Nephron progenitor cell (in vitro differentiated cells): ENCODE measurements at regions not wholly inside any gene's neighbourhood (a gene's known extent, or its start where the extent isn't known, plus 50 kb on each side); places are given as distances from the start of the nearest gene placed in this dataset.

Experiments used
- DNase-seq: peaks from one replicate; pipeline ENCODE4 v3.0.0; 2021
- H3K27ac Mint-ChIP-seq: 2 replicates; pipeline ENCODE4 v1.8.0; 2021; ENCODE audit warnings: mild to moderate bottlenecking, moderate library complexity, mixed read lengths
- H3K27me3 Mint-ChIP-seq: 2 replicates; pipeline ENCODE4 v1.8.0; 2021; ENCODE audit warnings: mild to moderate bottlenecking, low read depth, mixed read lengths; ENCODE audit not compliant: poor library complexity
- H3K36me3 Mint-ChIP-seq: 2 replicates; pipeline ENCODE4 v1.8.0; 2021; ENCODE audit warnings: low read depth, mixed read lengths
- H3K4me1 Mint-ChIP-seq: 2 replicates; pipeline ENCODE4 v1.8.0; 2021; ENCODE audit warnings: mixed read lengths
- H3K4me3 Mint-ChIP-seq: 2 replicates; pipeline ENCODE4 v1.8.0; 2021; ENCODE audit warnings: mild to moderate bottlenecking, moderate library complexity, mixed read lengths
- H3K9me3 Mint-ChIP-seq: 2 replicates; pipeline ENCODE4 v1.8.0; 2021; ENCODE audit warnings: mild to moderate bottlenecking, moderate library complexity, mixed read lengths
- TF ChIP-seq, protein P1 (sequence below): fragments of 200-600 bp; sonication (generic); IDR thresholded peaks from 2 replicates; pipeline ENCODE4 v1.5.0; 2021; ENCODE audit warnings: antibody characterized with exemption

- TF ChIP-seq, protein P1, sequence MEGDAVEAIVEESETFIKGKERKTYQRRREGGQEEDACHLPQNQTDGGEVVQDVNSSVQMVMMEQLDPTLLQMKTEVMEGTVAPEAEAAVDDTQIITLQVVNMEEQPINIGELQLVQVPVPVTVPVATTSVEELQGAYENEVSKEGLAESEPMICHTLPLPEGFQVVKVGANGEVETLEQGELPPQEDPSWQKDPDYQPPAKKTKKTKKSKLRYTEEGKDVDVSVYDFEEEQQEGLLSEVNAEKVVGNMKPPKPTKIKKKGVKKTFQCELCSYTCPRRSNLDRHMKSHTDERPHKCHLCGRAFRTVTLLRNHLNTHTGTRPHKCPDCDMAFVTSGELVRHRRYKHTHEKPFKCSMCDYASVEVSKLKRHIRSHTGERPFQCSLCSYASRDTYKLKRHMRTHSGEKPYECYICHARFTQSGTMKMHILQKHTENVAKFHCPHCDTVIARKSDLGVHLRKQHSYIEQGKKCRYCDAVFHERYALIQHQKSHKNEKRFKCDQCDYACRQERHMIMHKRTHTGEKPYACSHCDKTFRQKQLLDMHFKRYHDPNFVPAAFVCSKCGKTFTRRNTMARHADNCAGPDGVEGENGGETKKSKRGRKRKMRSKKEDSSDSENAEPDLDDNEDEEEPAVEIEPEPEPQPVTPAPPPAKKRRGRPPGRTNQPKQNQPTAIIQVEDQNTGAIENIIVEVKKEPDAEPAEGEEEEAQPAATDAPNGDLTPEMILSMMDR = no peak
- DNase-seq = peak; percentile 12
- H3K4me3 Mint-ChIP-seq = no peak overlapping the region
- H3K36me3 Mint-ChIP-seq = no peaks in the 10 kb centered on the region
- H3K4me1 Mint-ChIP-seq = peaks cover 14% of the 10 kb centered on the region
- no peak overlapping the region for H3K27ac Mint-ChIP-seq
- H3K27me3 Mint-ChIP-seq = no peaks in the 10 kb centered on the region
- H3K9me3 Mint-ChIP-seq = no peaks in the 10 kb centered on the region
Measured at GRCh38 chr3:76646921-76647562, 392.9 kb upstream of the ROBO2 start.

DNA sequence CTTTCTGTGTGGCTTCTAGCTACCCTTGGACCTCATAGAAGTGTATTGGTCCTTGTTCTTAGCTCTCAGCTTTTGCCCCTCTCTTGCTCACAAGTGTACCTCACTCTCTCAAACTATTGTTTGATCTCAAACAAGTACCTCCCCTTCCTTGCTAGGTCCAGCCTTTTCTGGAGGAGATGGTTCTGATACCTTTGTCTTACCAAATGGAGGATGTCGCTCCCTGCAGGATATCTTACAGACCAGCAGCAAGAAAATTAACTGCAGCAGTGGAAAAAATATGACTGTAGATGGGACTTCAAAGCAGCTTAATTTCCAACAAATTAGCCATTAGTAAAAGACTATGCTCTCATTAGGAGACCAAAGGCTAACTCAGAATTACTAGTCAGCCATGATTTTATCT, 388.1 kb upstream of the ROBO2 start:
- Mint-ChIP-seq H3K27ac (no peak overlapping the region), H3K27me3 (no peaks in the 10 kb centered on the region)
- TF ChIP-seq, protein P1 = no peak

DNA sequence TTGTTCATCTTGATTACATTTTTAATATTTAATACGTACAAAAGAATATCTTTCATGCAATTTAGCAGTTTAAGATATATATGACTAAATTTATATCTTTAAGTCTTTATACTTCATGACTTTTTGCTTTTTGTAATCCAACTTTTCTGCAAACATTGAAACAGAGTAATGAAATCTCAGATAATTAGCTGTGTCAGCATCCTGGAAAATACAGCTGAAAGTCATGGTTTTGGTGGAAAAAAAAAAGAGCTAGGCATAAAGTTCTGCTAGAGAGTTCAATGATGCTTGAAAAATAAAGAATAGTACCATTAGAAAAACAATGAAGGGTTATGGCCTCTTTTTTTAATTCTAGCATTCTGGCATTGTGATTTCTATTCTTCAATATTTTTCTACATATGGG, 387.4 kb upstream of the ROBO2 start:
- Mint-ChIP-seq H3K4me3 (no peak overlapping the region), H3K4me1 (no peaks in the 10 kb centered on the region), H3K36me3 (no peaks in the 10 kb centered on the region), H3K27ac (no peak overlapping the region), H3K9me3 (no peaks in the 10 kb centered on the region), H3K27me3 (no peaks in the 10 kb centered on the region)
- DNase-seq = no peak
- TF ChIP-seq, protein P1 = no peak

More for the DNA sequence above, 388.1 kb upstream of the ROBO2 start:
- H3K4me1 Mint-ChIP-seq = no peaks in the 10 kb centered on the region
- H3K4me3 Mint-ChIP-seq = no peak overlapping the region
- no peak for DNase-seq
- no peaks in the 10 kb centered on the region for H3K9me3 Mint-ChIP-seq
- no peaks in the 10 kb centered on the region for H3K36me3 Mint-ChIP-seq

DNA sequence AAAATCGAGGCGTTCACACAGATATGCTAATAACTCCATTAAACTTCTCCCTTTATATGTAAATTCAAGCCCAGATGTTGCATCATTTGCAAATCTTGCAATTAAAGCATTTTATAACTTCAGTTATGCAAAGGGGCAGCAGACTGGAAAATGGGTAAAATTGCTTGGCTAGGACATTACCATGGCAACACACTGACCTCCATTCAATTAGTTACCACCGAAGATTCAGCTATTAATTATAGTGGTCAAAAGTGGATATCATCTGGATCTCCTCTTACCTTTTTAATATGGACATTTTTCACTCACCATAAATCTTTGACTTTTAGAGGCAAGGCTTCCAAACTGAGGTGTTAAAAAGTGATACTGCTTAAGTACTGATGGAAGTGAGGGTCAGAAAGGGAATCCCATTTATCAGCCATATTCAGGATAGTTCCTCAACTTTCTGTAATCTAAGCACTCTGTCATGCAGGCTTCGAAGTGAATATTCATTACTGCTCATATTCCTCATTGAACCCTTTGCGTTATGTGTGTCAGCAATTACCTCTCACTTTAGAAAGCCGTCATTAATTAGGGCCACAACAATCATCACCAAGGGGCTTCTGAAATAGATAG, 386.2 kb upstream of the ROBO2 start:
- no peak for DNase-seq
- Mint-ChIP-seq H3K4me1 (no peaks in the 10 kb centered on the region), H3K9me3 (no peaks in the 10 kb centered on the region), H3K27me3 (no peaks in the 10 kb centered on the region), H3K4me3 (no peak overlapping the region), H3K27ac (no peak overlapping the region), H3K36me3 (no peaks in the 10 kb centered on the region)
- TF ChIP-seq, protein P1 = no peak

DNA sequence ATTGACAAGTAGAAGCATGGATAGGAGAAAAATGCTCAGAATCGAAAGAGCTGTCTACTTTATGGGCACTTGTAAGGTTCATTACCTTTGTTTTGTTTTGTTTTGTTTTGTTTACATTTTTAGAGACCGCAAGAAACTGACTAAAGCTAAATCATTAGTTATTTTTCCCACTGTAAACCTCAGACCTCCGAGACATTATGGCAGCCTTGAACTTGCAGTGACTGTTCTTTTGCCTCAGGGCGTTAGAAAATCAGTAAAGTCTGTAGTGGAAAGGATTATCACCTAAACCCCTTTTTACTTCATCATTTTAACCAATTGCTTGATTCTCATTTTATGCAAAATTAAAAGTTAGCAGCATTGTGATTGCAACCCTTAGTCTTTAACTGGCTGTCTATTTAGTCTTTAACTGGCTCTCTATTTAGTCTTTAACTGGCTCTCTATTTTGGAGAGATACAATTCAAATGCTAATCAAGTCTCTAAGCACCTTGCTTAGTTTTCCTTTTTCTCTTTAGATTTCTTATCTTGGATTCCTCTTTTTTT, 383.3 kb upstream of the ROBO2 start:
- H3K36me3 Mint-ChIP-seq = no peaks in the 10 kb centered on the region
- H3K9me3 Mint-ChIP-seq = no peaks in the 10 kb centered on the region
- no peak for DNase-seq
- no peaks in the 10 kb centered on the region for H3K27me3 Mint-ChIP-seq
- no peaks in the 10 kb centered on the region for H3K4me1 Mint-ChIP-seq
- peak overlapping the region; percentile 26 for H3K27ac Mint-ChIP-seq
- TF ChIP-seq, protein P1 = no peak
- no peak overlapping the region for H3K4me3 Mint-ChIP-seq

GRCh38 chr3:76657909-76658308, 382.0 kb upstream of the ROBO2 start:
- H3K27me3 Mint-ChIP-seq = no peaks in the 10 kb centered on the region
- H3K4me1 Mint-ChIP-seq = no peaks in the 10 kb centered on the region
- H3K27ac Mint-ChIP-seq = no peak overlapping the region
- no peak for DNase-seq
- H3K36me3 Mint-ChIP-seq = no peaks in the 10 kb centered on the region
- TF ChIP-seq, protein P1 = no peak
- no peak overlapping the region for H3K4me3 Mint-ChIP-seq
- no peaks in the 10 kb centered on the region for H3K9me3 Mint-ChIP-seq
